GM19395 (cell line): ENCODE measurements at regions not wholly inside any gene's neighbourhood (a gene's known extent, or its start where the extent isn't known, plus 50 kb on each side); places are given as distances from the start of the nearest gene placed in this dataset.
"Not testable (repeated sequence)": the region's sequence is repeated elsewhere in the genome, so short reads cannot be mapped to it uniquely, and the experiment has no call there.

Experiments used
- ATAC-seq: cut with Tn5 transposase; IDR thresholded peaks from one replicate; pipeline ENCODE4 v1.9.1; 2021; ENCODE audit warnings: mild to moderate bottlenecking, moderate library complexity; ENCODE audit not compliant: unreplicated experiment

GRCh38 chr3:152891678-152892077 is 56.7 kb downstream of the P2RY1 start:
- ATAC-seq: no peak

GRCh38 chr3:152892446-152892845 is 57.5 kb downstream of the P2RY1 start:
- ATAC-seq: no peak

- no peak for ATAC-seq
These were observed 58.7 kb downstream of the P2RY1 start for GRCh38 chr3:152893647-152894046.

- ATAC-seq: no peak
These were observed 64.4 kb downstream of the P2RY1 start for GRCh38 chr3:152899306-152899705.

- ATAC-seq: no peak
These were observed 67.3 kb downstream of the P2RY1 start for GRCh38 chr3:152902141-152902669.

GRCh38 chr3:152905631-152906030 is 70.7 kb downstream of the P2RY1 start:
- no peak for ATAC-seq

- no peak for ATAC-seq
These were observed 74.4 kb downstream of the P2RY1 start for GRCh38 chr3:152909180-152909883.

GRCh38 chr3:152910211-152910610 is 75.3 kb downstream of the P2RY1 start:
- no peak for ATAC-seq

GRCh38 chr3:152910966-152911365 is 76.0 kb downstream of the P2RY1 start:
- ATAC-seq: no peak

GRCh38 chr3:152914743-152915142 is 79.8 kb downstream of the P2RY1 start:
- ATAC-seq: not testable (repeated sequence)

- no peak for ATAC-seq
These were observed 80.8 kb downstream of the P2RY1 start for GRCh38 chr3:152915695-152916094.

- ATAC-seq: no peak
These were observed 81.9 kb downstream of the P2RY1 start for GRCh38 chr3:152916753-152917279.

- no peak for ATAC-seq
These were observed 86.4 kb downstream of the P2RY1 start for GRCh38 chr3:152921351-152921750.

- ATAC-seq: no peak
These were observed 87.6 kb downstream of the P2RY1 start for GRCh38 chr3:152922554-152922953.

- no peak for ATAC-seq
These were observed 92.2 kb downstream of the P2RY1 start for GRCh38 chr3:152927131-152927530.

GRCh38 chr3:152930516-152930915 is 95.6 kb downstream of the P2RY1 start:
- ATAC-seq: no peak

GRCh38 chr3:152937234-152937633 is 102.3 kb downstream of the P2RY1 start:
- no peak for ATAC-seq

- no peak for ATAC-seq
These were observed 104.2 kb downstream of the P2RY1 start for GRCh38 chr3:152938974-152939636.

- no peak for ATAC-seq
These were observed 106.9 kb downstream of the P2RY1 start for GRCh38 chr3:152941859-152942258.

- ATAC-seq: no peak
These were observed 107.4 kb downstream of the P2RY1 start for GRCh38 chr3:152942366-152942765.

- ATAC-seq: no peak
These were observed 108.7 kb downstream of the P2RY1 start for GRCh38 chr3:152943645-152944044.

- no peak for ATAC-seq
These were observed 109.7 kb downstream of the P2RY1 start for GRCh38 chr3:152944671-152945070.
